CD4-positive, alpha-beta T cell treated with Interleukin-21 for 1 hour (primary cell): ENCODE measurements at regions not wholly inside any gene's neighbourhood (a gene's known extent, or its start where the extent isn't known, plus 50 kb on each side); places are given as distances from the start of the nearest gene placed in this dataset.
"Not testable (repeated sequence)": the region's sequence is repeated elsewhere in the genome, so short reads cannot be mapped to it uniquely, and the experiment has no call there.

ENCODE experiments used
- DNase-seq: peaks from one replicate; pipeline ENCODE4 v3.0.0-alpha.2; 2020

DNA sequence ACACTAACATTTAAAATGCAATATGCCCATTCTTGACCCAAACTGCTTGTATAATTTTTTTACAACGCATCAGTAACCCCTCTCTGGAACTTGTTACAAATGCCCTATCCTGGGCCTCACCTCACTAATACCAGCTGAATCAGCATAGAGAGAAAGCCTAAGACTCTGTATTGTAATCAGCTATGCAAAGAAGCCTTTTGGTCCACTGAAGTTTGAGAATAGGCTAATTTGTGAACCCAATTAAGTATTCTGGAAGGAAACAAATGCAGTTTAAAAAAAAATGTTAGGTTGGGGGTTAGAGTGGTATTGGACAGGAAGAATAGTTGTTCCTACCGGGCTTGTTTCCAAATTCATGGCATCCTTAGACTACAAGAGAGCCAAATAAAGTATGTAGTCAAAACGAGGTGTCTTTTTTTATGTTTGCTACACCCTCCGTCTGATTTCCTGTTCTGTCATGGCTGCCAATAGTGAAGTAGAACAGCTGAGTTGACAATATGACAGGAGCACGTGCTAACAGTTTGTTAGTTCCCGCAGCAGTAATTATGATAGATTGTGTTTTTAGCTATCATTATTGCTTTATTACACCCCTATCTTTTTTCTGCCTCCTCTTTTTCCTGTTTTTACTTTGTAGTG is 1048.7 kb upstream of the NUDT12 start:
- no peak for DNase-seq

- DNase-seq = no peak
These were observed 1043.8 kb upstream of the NUDT12 start for GRCh38 chr5:104606258-104606829.

- DNase-seq = no peak
These were observed 1037.1 kb upstream of the NUDT12 start for GRCh38 chr5:104599726-104600125.

- DNase-seq = no peak
These were observed 1035.7 kb upstream of the NUDT12 start for GRCh38 chr5:104598285-104598684.

DNA sequence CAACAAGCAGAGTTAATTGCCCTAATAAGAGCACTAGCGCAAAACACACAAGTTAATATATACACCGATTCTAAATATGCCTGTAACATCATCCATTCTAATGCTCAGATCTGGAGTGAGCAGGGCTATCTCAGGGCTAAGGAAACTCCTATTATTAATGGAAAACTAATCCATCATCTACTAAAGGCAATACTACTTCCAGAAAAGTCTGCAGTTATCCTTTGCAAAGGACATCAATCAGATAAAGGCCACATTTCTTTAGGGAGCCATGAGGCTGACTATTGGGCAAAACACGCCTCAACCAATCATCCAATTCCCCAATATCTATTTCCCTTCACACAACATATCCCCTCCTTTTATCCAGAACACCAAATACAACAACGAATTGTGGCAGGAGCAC is 1032.3 kb upstream of the NUDT12 start:
- DNase-seq = no peak

- no peak for DNase-seq
These were observed 1014.1 kb upstream of the NUDT12 start for GRCh38 chr5:104576677-104577076.

- DNase-seq = no peak
These were observed 1011.5 kb upstream of the NUDT12 start for GRCh38 chr5:104573949-104574709.

DNA sequence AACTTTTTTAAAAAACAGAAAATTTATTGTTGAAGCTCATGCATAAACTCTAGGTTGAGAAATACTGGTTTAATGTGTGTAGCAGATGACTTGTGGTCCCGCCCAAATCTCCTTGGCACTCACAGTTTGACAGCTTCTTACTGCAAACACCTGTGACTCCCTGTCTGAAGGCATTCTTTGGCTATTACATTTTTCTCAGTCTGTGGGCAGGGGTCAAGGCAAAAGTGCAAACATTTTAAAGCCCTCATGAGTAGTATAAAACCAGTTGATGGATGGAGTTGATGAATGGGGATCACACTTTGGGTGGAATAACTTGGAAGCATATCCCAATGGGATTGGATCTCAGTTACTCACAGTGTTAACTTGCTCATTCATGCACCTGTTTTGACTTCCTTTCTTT is 1007.0 kb upstream of the NUDT12 start:
- no peak for DNase-seq

DNA sequence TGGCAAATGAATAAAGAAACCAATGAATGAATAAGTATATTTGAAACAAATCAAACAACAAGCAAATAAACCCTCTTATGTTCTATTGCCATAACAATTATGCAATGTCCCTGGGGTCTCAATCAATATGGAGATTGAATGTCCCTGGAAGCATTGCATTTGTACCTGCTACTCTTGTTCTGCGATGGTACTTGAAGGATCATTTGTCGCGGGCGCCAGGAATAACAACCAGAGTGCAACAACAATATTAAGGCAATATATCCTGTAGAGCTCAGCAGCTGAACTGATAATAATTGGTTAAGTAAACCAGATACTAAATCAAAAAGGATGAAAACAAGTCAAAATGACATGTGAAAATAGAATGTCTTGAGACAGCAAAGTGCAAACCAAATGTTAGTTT is 1001.9 kb upstream of the NUDT12 start:
- no peak for DNase-seq

DNA sequence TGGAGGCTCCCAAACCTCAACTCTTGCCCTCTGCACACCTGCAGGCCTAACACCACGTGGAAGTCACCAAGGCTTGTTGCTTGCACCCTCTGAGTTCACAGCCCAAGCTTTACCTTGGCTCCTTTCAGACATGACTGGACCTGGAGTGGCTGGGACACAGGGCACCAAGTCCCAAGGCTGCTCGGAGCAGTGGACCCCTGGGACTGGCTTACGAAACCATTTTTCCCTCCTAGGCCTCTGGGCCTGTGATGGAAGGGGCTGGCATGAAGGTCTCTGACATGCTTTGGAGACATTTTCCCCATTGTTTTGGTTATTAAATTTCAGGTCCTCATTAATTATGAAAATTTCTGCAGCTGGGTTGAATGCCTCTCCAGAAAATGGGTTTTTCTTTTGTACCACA is 994.4 kb upstream of the NUDT12 start:
- DNase-seq = no peak

GRCh38 chr5:104551628-104552027 is 989.0 kb upstream of the NUDT12 start:
- DNase-seq = no peak

DNA sequence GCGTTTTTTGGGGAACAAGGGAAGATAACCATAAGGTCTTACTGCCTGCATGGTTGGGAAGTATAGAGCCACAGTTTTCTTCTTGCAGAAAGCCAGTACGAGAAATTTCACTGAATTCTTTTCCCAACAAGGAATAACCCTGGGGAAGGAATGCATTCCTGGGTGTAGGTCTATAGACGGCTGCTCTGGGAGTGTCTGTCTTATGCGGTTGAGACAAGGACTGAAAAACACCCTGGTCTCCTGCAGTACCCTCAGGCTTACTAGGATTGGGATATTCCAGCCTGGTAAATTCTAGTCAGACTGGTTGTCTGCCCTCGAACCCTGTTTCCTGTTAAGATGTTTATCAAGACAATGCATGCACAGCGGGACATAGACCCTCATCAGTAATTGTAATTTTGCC is 984.3 kb upstream of the NUDT12 start:
- DNase-seq = not testable (repeated sequence)

GRCh38 chr5:104541141-104541785 is 978.7 kb upstream of the NUDT12 start:
- no peak for DNase-seq

DNA sequence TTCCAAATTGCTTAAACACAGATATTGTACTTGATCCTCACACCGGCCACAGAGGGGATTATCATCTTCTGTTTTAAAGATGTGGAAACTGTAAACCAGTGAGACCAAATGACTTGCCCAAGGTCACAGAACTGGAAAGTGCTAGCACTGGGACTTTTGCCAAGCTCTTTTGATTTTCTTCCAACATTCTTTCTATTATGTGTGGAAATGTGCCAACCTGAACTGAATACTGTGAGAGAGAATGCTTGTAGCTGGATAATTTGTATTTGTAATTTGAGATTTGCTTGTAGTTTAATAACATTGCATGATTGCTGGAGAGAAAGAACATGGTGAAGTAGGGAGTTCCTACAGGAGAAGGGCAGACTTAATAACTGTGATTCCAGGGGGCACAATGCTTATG is 977.9 kb upstream of the NUDT12 start:
- DNase-seq = no peak

- DNase-seq = no peak
These were observed 977.2 kb upstream of the NUDT12 start for GRCh38 chr5:104539618-104540350.

GRCh38 chr5:104538734-104539133 is 976.1 kb upstream of the NUDT12 start:
- no peak for DNase-seq

GRCh38 chr5:104533498-104533897 is 970.9 kb upstream of the NUDT12 start:
- DNase-seq = no peak

- DNase-seq = no peak
These were observed 964.3 kb upstream of the NUDT12 start for GRCh38 chr5:104526866-104527265.

- no peak for DNase-seq
These were observed 951.1 kb upstream of the NUDT12 start for GRCh38 chr5:104513640-104514072.

DNA sequence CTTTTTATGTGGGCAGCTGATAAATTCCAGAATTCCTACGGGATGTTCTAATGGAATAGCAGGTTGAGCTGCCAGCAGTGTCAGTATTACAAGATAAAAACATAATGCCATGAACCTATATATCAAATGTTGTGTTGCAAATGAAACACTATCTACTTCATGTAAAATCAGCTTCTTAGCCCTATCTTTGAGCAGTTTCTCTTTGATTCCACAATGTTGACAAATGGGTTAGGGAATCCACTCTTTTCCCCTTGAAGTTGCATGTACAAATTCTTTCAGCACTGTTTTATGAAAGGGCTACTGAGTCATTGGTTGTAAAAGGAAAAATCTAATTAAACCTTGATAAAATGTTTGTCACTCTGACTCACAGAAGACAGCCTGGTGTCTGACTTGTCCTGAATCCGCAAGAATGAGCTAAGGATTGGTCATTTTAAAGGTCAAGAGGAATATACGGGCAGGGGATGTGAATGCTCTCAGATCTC is 950.6 kb upstream of the NUDT12 start:
- DNase-seq = no peak

- no peak for DNase-seq
These were observed 949.7 kb upstream of the NUDT12 start for GRCh38 chr5:104512063-104512825.

- no peak for DNase-seq
These were observed 935.7 kb upstream of the NUDT12 start for GRCh38 chr5:104498281-104498680.
